Neutrophil (primary cell): ENCODE measurements at regions not wholly inside any gene's neighbourhood (a gene's known extent, or its start where the extent isn't known, plus 50 kb on each side); places are given as distances from the start of the nearest gene placed in this dataset.

Source experiments
- H3K27ac ChIP-seq: fragments of 200-600 bp; sonication (generic); 2 replicates; pipeline ENCODE4 v1.5.1; 2016; ENCODE audit warnings: mild to moderate bottlenecking, moderate library complexity
- H3K27me3 ChIP-seq: fragments of 200-600 bp; sonication (generic); 2 replicates; pipeline ENCODE4 v1.6.0; 2016; ENCODE audit warnings: mild to moderate bottlenecking
- H3K36me3 ChIP-seq: fragments of 200-600 bp; sonication (generic); 2 replicates; pipeline ENCODE4 v1.5.1; 2017
- H3K4me1 ChIP-seq, 2 experiments: fragments of 200-600 bp in 1 of 2; sonication (generic) in 1 of 2; 1 replicate in 1 of 2; 2 replicates in 1 of 2; pipeline versions ENCODE4 v1.5.1 to v1.6.1; 2013 to 2016; ENCODE audit warnings: low read depth in 1 of 2, low read length in 1 of 2, mild to moderate bottlenecking in 1 of 2, moderate library complexity in 1 of 2; ENCODE audit not compliant: control insufficient read depth in 1 of 2, insufficient read depth in 1 of 2
- H3K4me3 ChIP-seq, 2 experiments: fragments of 200-600 bp in 1 of 2; sonication (generic) in 1 of 2; 1 replicate in 1 of 2; 2 replicates in 1 of 2; pipeline ENCODE4 v1.5.1; 2013 to 2016; ENCODE audit warnings: low read depth in 1 of 2, low read length in 1 of 2, mild to moderate bottlenecking in 1 of 2, moderate library complexity in 1 of 2
- H3K9me3 ChIP-seq: fragments of 200-600 bp; sonication (generic); 2 replicates; pipeline ENCODE4 v1.5.1; 2016
- TF ChIP-seq, protein P1 (sequence below): fragments of 200-600 bp; sonication (generic); IDR thresholded peaks from 2 replicates; pipeline ENCODE4 v1.5.1; 2016; ENCODE audit warnings: antibody characterized with exemption

DNA sequence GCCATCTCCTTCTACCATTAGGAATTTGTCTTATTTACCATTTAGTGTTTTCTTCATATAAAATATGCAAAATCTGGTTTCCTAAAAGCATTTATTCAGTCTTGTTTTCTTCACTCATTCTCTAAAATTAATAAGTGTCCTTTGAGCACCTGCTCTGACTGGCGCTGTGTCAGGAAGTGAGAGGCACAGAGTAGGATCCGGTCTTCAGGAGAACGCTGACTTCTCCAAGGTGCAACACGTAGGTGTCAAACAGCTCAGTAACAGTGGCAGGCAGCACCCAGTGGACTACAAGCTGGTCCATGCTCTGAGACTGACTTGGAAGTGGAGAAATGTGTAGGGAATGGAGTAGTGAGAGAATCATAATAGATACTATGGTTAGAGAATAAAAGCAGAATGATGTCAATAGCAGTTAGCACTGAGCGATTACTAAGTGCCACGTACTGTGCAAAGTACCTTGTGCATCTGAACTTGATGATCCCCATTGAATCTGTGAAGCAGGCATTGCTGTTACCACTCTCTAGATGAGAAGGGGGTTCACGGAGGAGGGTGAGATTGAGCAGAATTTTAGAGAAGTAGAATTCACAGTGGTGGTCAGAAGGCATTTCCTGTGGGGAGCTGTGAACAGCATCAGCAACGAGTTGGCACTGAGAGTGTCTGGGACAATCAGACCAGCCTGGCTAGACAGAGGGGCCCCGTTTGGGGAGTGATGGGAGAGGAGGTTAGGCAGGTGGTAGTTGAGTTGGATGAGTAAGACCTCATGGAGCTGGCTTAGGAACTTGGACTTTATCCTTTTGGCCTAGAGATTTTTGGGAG lies 569.8 kb downstream of the QKI start:
- TF ChIP-seq, protein P1, sequence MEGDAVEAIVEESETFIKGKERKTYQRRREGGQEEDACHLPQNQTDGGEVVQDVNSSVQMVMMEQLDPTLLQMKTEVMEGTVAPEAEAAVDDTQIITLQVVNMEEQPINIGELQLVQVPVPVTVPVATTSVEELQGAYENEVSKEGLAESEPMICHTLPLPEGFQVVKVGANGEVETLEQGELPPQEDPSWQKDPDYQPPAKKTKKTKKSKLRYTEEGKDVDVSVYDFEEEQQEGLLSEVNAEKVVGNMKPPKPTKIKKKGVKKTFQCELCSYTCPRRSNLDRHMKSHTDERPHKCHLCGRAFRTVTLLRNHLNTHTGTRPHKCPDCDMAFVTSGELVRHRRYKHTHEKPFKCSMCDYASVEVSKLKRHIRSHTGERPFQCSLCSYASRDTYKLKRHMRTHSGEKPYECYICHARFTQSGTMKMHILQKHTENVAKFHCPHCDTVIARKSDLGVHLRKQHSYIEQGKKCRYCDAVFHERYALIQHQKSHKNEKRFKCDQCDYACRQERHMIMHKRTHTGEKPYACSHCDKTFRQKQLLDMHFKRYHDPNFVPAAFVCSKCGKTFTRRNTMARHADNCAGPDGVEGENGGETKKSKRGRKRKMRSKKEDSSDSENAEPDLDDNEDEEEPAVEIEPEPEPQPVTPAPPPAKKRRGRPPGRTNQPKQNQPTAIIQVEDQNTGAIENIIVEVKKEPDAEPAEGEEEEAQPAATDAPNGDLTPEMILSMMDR: no peak
- H3K9me3 ChIP-seq: no peaks in the 10 kb centered on the region
- no peaks in the 10 kb centered on the region for H3K4me1 ChIP-seq
- no peak overlapping the region for H3K4me3 ChIP-seq
- peaks cover 6% of the 10 kb centered on the region for H3K27me3 ChIP-seq
- H3K27ac ChIP-seq: no peak overlapping the region
- no peaks in the 10 kb centered on the region for H3K36me3 ChIP-seq

DNA sequence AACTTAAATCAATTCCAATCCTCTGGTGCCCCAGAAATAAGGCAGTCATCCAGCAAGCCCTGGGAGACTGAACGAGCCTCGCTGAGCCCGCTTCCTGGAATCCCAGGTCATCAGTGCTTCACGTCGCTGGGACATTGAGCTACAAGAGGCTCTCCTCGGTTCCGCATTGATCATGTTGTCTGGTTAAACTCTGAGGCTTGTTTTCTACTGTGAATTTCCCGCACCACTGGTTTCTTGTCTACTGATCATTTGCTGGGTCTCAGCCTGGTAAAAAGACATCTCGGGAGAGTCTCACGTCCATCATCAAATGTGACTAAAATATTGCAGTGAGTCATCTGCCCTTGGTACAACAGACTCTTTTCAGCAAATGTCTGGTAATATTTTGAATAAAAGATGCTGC lies 569.2 kb downstream of the QKI start:
- TF ChIP-seq, protein P1: no peak
- Histone ChIP-seq H3K4me3 (no peak overlapping the region), H3K36me3 (no peaks in the 10 kb centered on the region), H3K27ac (no peak overlapping the region), H3K9me3 (no peaks in the 10 kb centered on the region), H3K4me1 (no peaks in the 10 kb centered on the region), H3K27me3 (peaks cover 6% of the 10 kb centered on the region)

DNA sequence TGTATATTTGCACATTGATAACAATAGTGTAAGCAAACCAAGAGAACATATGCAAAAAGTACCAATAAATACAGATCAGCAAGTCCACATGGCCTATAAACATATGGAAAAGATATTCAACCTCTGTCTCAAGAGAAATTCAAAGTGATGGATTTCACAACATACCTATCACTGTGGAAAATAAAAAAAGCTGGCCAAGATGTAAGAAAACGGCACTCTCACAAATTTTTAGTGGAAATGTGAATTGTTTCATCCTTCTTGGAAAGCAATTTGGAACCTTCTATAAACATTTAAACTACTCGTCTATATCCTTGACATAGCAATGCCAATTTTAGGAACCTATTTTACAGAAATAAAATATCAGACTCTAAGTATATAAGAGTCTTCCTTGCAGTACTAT lies 559.8 kb downstream of the QKI start:
- H3K4me1 ChIP-seq: no peaks in the 10 kb centered on the region
- no peak overlapping the region for H3K27ac ChIP-seq
- TF ChIP-seq, protein P1: no peak

DNA sequence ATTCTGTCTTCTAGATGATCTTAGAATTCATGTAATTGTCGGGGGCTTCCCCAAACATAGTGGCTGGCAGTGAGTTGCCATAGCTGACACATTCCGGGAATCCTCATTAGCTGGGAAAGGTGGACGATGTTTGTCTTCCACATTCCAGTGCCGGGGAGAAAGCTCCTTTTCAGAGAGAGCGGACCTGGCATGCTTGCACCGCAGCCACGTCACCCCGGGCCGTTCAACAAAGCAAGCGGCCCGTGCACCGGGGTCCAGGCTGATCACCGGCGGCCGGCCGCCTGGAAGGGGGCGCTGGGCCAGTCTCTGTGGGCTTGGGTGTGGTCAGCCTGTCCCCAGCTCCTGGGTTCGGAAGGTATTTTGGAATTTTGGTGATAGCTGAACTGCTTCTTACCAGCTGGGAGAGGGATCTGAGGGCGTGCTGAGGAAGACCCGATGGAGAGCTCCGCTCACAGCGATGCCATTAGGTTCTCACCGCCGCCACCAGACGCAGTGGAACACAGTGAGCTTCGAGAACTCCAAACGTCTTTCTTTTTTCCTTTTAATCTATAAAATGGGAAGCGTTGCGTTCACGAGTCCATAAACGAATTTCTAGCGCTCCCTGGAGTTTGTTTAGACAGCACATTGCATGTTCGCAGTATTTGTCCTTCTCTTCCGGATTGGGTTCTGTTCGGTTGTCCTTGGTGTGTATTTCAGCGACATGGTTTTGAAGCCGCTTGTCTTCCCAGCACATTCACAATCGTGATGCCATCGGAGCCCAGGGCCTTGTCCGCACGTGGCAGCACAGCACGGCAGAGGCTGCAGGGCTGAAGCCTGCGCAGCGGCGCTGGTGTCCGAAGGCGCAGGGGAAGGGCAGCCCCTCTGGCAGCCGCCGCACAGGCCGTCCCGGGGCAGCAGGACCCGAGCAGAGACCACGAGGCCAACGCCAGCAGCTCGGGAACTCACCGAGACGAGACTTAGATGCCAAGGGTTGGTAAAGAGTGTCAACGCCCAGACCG lies 557.6 kb downstream of the QKI start:
- H3K27ac ChIP-seq: no peak overlapping the region
- no peak overlapping the region for H3K4me3 ChIP-seq
- no peaks in the 10 kb centered on the region for H3K27me3 ChIP-seq
- no peaks in the 10 kb centered on the region for H3K4me1 ChIP-seq
- TF ChIP-seq, protein P1: no peak
- no peaks in the 10 kb centered on the region for H3K9me3 ChIP-seq
- no peaks in the 10 kb centered on the region for H3K36me3 ChIP-seq

More for the DNA sequence above, 559.8 kb downstream of the QKI start:
- Histone ChIP-seq H3K27me3 (no peaks in the 10 kb centered on the region), H3K4me3 (no peak overlapping the region), H3K36me3 (no peaks in the 10 kb centered on the region), H3K9me3 (no peaks in the 10 kb centered on the region)

DNA sequence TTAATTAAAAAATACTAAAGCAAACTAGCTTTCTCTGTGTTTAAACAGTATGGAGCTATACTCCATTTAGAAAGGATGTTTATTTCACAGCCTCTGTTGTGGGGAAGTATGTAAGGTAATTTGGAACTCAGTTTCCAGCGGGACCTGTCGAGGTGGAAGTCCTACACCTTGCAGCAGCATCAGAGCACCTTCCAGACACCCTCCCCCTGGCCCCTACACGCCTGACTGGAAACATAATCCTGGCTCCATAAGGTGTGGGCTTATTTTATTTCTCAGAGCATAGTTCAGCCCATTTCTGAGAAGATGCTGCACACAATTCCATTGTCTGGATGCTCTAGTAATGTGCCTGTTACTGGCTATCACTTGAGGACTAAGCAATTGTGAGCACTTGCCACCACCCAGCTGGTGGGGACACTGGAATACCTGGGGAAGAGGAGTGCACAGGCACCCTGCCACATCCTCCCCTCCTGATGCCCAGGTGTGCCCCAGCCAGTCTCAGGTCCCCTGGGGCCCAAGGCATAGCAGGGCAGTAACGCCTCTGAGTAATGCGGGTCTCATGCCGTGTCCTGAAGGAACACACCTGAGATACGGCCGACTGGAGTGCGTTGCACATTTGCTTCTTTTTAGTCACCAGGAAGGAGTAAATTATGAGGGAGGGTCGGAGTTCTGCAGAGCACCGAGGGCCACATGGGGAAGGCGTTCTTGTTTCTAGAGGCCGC lies 556.5 kb downstream of the QKI start:
- Histone ChIP-seq H3K4me1 (no peaks in the 10 kb centered on the region), H3K27me3 (no peaks in the 10 kb centered on the region), H3K27ac (no peak overlapping the region), H3K4me3 (no peak overlapping the region), H3K36me3 (no peaks in the 10 kb centered on the region), H3K9me3 (no peaks in the 10 kb centered on the region)
- TF ChIP-seq, protein P1: no peak
